DND-41 (cell line): ENCODE measurements at regions not wholly inside any gene's neighbourhood (a gene's known extent, or its start where the extent isn't known, plus 50 kb on each side); places are given as distances from the start of the nearest gene placed in this dataset.

Experiments
- CTCF ChIP-seq: IDR thresholded peaks from 2 replicates; pipeline ENCODE4 v1.5.1; 2012; ENCODE audit warnings: borderline replicate concordance, low read length, moderate library complexity, mild to moderate bottlenecking; ENCODE audit not compliant: poor library complexity, severe bottlenecking; ENCODE audit errors: extremely low read depth
- EZH2 ChIP-seq: IDR thresholded peaks from 3 replicates; pipeline ENCODE4 v1.6.1; 2012; ENCODE audit warnings: borderline replicate concordance, low read depth, mild to moderate bottlenecking, moderate library complexity, low read length, inconsistent platforms; ENCODE audit not compliant: severe bottlenecking

DNA sequence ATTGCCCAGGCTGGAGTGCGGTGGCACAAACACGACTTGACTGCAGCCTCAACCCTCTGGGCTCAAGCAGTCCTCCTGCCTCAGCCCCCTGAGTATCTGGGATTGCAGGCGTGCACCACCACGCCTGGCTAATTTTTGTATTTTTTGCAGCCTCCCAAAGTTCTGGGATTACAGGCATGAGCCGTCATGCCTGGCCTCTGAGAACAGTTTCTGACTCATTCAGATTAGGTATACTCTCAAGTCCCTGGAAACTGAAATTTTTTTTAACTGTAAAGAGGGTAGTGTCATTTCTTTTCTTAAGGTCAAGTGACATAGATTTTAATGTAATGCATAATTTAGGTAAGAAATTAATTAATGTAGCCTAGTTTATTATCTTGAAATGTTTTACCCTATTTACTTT is 104.7 kb downstream of the SEPTIN7 start:
- TF ChIP-seq CTCF: no peak
- no peak for TF ChIP-seq EZH2
